ENCODE measurements at regions not wholly inside any gene's neighbourhood (a gene's known extent, or its start where the extent isn't known, plus 50 kb on each side); places are given as distances from the start of the nearest gene placed in this dataset.
"Not testable (repeated sequence)": the region's sequence is repeated elsewhere in the genome, so short reads cannot be mapped to it uniquely, and the experiment has no call there.

DNA sequence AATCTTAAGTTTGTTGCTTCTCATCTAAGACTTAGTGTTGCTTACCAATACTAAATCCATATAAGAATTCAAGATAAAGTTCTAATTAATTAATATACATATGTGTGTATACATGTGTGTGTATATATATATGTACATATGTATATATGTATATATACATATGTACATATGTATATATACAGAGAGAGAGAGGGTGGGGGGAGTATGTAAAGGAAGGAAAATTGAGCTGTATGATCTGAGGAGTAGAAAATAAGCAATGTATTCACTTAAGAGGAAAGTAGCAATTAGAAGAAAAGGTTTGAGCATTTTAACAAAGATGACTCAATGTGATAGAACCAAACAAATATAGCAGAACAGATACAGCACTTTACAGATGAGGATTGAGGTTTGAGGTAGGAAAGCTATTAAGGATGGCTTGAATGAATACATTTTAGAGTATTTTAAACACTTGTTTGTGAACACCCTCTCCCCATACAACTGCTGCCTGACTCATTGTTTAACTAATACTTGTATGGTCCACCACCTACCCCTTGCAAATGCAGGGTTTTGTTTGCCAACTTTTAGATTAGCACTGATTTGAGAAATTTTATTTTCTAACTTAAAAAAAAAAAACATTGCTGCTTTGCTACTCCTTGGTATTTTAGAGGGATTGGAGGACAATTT is 681.1 kb upstream of the CADM2 start:
- DNase-seq: no peak

DNA sequence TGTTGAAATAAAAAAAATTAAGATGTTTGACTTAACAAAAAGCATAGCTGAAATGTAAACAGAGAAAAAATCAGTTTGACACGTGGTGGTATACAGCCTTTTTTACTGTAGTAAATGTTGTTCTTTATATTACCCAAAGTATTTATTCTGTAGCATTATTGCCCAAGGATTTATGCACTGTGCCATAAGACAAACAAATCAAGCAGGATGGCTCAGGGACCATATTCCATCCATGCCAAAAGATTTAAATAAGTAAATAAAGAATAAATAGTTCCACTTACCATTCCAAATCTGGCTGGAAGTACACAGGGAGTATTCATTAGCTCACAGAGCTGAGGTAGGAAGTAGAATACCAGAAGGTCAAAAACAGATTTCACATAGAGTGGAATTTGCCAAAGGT is 666.7 kb upstream of the CADM2 start:
- DNase-seq: no peak

DNA sequence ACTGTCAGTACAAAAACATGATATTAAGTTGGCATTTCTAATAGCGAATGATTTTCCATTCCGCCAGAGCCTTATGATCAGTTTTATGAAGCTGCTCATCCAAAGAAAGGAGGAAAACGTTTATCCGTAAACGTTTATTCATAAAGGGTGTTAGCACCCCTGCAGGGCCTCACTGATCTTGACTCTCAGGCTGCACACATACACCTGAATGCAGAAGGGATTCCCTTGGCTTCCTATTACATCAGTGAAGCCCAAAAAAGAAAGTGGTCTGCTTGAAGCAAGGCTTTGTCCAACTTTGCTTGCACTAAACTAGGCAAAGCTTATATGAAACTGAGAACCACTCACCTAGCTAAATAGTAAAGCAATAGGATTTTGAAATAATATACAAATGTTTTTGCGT is 659.5 kb upstream of the CADM2 start:
- DNase-seq: no peak

DNA sequence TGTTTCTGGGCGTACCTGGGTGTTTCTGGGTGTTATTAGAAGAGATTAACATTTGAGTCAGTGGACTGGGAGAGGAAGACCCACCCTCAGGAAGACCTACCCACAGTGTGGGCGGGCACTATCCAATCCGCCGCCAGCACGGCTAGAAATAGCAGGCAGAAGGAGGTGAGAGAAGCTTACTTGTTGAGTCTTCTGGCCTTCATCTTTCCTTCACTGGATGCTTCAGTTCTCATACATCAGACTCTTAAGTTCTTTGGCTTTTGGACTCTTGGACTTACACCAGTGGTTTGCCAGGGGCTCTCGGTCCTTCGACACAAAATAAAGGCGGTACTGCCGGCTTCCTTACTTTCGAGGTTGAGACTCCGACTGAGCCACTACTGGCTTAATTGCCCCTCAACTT is 654.6 kb upstream of the CADM2 start:
- no peak for DNase-seq

DNA sequence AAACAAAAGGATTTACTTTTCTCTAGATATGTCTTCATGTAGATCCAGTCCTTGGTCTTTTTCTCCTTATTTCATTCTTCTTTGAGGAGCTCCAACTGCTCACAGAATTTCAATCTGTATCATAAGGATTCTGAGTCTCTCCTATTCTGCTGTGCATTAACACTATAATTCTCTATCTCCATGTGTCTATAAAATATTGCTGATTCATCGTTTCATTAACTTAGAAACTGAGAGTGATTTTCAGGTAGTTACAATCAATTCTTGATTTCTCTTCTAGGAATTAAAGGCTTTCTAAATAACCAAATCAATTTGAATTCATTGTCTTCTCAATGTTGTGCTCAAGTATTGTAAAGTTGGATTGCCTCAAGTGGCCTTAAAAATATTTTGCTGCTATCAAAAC is 651.5 kb upstream of the CADM2 start:
- DNase-seq: no peak

DNA sequence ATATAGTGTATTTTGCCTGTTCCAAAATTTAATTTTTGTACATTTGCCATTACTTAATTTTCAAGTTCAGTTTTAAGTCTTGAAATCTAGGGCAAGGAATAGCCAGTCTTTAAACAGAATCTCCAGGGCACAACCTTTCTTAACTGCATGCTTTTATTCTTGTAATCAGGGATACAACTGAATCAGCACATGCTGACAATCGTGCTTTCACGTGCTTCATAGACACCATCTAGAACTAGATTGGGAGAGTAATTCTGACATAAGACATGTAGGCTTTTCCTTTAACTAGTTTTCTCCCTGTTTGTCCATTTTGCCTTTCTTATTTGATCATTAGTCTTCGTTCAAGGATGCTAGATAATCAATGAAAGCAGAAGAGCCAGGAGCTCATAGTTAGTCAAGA is 650.4 kb upstream of the CADM2 start:
- DNase-seq: no peak

DNA sequence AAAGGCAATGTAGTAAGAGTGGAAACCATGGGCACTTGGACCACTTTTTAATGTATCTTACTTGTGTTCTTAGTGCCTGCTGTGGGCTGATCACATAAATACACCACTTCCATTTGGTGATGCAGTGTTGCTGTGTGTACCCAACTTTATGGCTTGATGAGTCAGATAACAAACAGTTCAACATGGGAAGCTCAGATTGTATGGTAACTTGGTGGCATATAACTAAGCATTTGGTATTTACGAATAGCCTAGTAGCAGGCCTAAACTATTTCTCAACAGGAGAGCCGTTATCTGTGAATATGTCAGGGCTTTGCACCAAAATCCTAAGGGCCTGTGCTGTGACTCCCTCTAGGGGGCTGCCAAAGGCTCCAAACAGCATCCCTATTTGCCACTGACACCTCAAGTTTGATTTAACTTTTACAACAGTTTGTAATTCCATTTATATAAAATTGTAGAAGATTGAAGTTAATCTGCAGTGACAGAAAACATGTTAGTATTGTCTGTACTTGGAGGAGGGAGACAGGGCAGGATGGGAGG is 640.4 kb upstream of the CADM2 start:
- no peak for DNase-seq

DNA sequence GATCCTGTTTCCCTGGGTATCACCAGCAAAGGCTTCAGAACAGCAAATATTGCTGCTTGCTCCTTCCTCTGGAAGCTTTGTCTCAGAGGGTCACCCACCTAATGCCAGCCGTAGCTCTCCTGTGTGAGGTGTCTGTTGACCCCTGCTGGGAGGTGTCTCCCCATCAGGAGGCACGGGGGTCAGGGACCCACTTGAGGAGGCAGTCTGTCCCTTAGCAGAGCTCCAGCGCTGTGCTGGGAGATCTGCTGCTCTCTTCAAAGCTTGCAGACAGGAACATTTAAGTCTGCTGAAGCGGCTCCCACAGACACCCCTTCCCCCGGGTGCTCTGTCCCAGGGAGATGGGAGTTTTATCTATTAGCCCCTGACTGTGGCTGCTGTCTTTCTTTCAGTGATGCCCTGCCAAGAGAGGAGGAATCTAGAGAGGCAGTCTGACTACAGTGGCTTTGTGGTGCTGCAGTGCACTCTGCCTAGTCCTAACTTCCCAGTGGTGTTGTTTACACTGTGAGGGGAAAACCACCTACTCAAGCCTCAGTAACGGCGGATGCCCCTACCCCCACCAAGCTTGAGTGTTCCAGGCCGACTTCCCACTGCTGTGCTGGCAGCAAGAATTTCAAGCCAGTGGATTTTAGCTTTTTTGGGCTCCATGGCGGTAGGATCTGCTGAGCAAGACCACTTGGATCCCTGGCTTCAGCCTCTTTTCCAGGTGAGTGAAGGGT is 593.1 kb upstream of the CADM2 start:
- DNase-seq: not testable (repeated sequence)

Data from activated CD4-positive, alpha-beta T cell treated with anti-CD3 and anti-CD28 coated beads for 48 hours (primary cell).